ENCODE measurements at regions not wholly inside any gene's neighbourhood (a gene's known extent, or its start where the extent isn't known, plus 50 kb on each side); places are given as distances from the start of the nearest gene placed in this dataset.

DNA sequence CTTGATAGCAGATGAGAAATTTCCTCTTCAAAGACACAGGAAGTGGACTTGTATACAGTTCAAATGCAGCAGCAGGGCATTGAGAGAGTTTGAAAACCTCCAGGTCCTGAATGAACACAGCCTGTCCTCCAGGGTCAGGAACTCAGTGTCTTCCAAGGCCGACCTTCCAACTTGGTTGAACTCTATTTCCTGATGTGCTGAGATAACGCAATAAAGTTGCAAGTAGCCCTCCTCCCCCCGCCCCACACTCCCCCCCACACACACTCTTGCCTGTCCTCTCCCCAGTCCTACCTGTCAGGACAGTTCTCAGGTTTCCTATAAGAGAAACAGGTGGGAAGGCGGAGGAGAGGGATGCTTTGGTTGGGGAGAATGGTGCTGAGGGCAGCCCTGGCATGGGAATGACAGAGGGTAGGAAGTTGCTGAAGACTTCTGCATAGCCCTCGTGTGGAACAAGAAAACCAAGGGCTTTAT is 90.0 kb downstream of the CCDC71L start:
- TF ChIP-seq, protein P1, sequence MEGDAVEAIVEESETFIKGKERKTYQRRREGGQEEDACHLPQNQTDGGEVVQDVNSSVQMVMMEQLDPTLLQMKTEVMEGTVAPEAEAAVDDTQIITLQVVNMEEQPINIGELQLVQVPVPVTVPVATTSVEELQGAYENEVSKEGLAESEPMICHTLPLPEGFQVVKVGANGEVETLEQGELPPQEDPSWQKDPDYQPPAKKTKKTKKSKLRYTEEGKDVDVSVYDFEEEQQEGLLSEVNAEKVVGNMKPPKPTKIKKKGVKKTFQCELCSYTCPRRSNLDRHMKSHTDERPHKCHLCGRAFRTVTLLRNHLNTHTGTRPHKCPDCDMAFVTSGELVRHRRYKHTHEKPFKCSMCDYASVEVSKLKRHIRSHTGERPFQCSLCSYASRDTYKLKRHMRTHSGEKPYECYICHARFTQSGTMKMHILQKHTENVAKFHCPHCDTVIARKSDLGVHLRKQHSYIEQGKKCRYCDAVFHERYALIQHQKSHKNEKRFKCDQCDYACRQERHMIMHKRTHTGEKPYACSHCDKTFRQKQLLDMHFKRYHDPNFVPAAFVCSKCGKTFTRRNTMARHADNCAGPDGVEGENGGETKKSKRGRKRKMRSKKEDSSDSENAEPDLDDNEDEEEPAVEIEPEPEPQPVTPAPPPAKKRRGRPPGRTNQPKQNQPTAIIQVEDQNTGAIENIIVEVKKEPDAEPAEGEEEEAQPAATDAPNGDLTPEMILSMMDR (IDR thresholded peaks at IDR 0.05; ENCODE audit: low read length): no peak
- no peak for TF ChIP-seq EZH2 (IDR thresholded peaks at IDR 0.05; ENCODE audit: borderline replicate concordance, low read length)
